HepG2 (cell line): ENCODE measurements at regions not wholly inside any gene's neighbourhood (a gene's known extent, or its start where the extent isn't known, plus 50 kb on each side); places are given as distances from the start of the nearest gene placed in this dataset.
A peak's percentile ranks its signal among the peaks of the same experiment; 100 is the strongest.
"Not testable (repeated sequence)": the region's sequence is repeated elsewhere in the genome, so short reads cannot be mapped to it uniquely, and the experiment has no call there.

ENCODE experiments used
- ATAC-seq: fragments of 200-7000 bp; cut with Tn5 transposase; 3 replicates; pipeline ENCODE4 v1.9.1; 2020; ENCODE audit warnings: mild to moderate bottlenecking, moderate library complexity
- BruUV-seq: library from RNA; stranded (reverse); fragments of 400-500 nt; replicated peaks from 2 replicates; lab custom pipeline; 2021; lab: Mats Ljungman, UMichigan
- CTCF ChIA-PET: fragments of 300-600 bp; formaldehyde crosslinking; extraction: SDS; loops from one replicate; lab custom pipeline; 2021; ENCODE audit warnings: low total read pairs, inconsistent platforms, low intra/inter-chr PET ratio; lab: Yijun Ruan, JAX
- POLR2A ChIA-PET: fragments of 350-600 bp; sonication (Branson Sonifier 250); formaldehyde crosslinking; loops from one replicate; lab custom pipeline; 2020; ENCODE audit warnings: antibody characterized with exemption, inconsistent platforms; lab: Yijun Ruan, JAX
- DNase-seq: peaks from one replicate; pipeline ENCODE4 v3.0.0-alpha.2; 2015; ENCODE audit warnings: low spot score
- FAIRE-seq: peaks from 3 replicates; lab custom pipeline; 2011; peaks lifted over from hg19 to GRCh38; lab: Jason Lieb, UNC
- H2AFZ ChIP-seq: one replicate; pipeline ENCODE4 v1.6.1; 2011; ENCODE audit warnings: low read length, inconsistent platforms
- H3K27ac ChIP-seq: fragments of 300-600 bp; 3 replicates; pipeline ENCODE4 v1.8.0; 2011; ENCODE audit warnings: mixed run types, mild to moderate bottlenecking, mixed read lengths, low read length, inconsistent platforms; ENCODE audit not compliant: insufficient read depth; ENCODE audit errors: extremely low read length
- H3K27me3 ChIP-seq, 2 experiments: fragments of 200-600 bp in 1 of 2; 2 replicates in 1 of 2; 3 replicates in 1 of 2; pipeline versions ENCODE4 v1.6.0 to v1.8.0; 2011; ENCODE audit warnings: low read length in 2 of 2, mild to moderate bottlenecking in 2 of 2, moderate library complexity in 2 of 2, inconsistent platforms in 1 of 2; ENCODE audit not compliant: insufficient read depth in 2 of 2, control insufficient read depth in 1 of 2
- H3K36me3 ChIP-seq, 2 experiments: fragments of 200-600 bp in 1 of 2; replicated peaks in 1 of 2; 2 replicates in 1 of 2; 3 replicates in 1 of 2; pipeline versions ENCODE4 v1.5.1 to v1.8.0; 2011; ENCODE audit warnings: low read length in 2 of 2, inconsistent platforms in 1 of 2; ENCODE audit not compliant: insufficient read depth in 2 of 2, control insufficient read depth in 1 of 2
- H3K4me1 ChIP-seq: 2 replicates; pipeline ENCODE4 v1.5.1; 2012; ENCODE audit warnings: low read length, inconsistent platforms; ENCODE audit not compliant: insufficient read depth
- H3K4me2 ChIP-seq: 2 replicates; pipeline ENCODE4 v1.6.0; 2011; ENCODE audit warnings: low read depth, low read length, inconsistent platforms
- H3K4me3 ChIP-seq, 3 experiments: fragments of 200-600 bp in 1 of 3; sonication (generic), shearing (Covaris generic) in 1 of 3; replicated peaks in 1 of 3; 2 replicates each; pipeline ENCODE4 v1.5.1; 2011 to 2016; ENCODE audit warnings: low read length in 3 of 3, inconsistent platforms in 2 of 3, low read depth in 2 of 3, mild to moderate bottlenecking in 2 of 3, control low read depth in 1 of 3, mixed read lengths in 1 of 3; ENCODE audit not compliant: insufficient read depth in 1 of 3
- H3K79me2 ChIP-seq: one replicate; pipeline ENCODE4 v1.6.1; 2011; ENCODE audit warnings: low read length, inconsistent platforms; ENCODE audit not compliant: insufficient read depth
- H3K9ac ChIP-seq: 2 replicates; pipeline ENCODE4 v1.6.0; 2011; ENCODE audit warnings: mild to moderate bottlenecking, low read depth, low read length, inconsistent platforms; ENCODE audit not compliant: insufficient read depth
- H3K9me3 ChIP-seq: 2 replicates; pipeline ENCODE4 v1.5.1; 2012; ENCODE audit warnings: mild to moderate bottlenecking, low read length
- H4K20me1 ChIP-seq: 2 replicates; pipeline ENCODE4 v1.6.0; 2011; ENCODE audit warnings: inconsistent platforms, mild to moderate bottlenecking, low read length, moderate library complexity; ENCODE audit not compliant: insufficient read depth
- ZNF10 ChIP-seq: sonication (generic); formaldehyde crosslinking; IDR thresholded peaks from 2 replicates; pipeline ENCODE4 v1.4.0; 2020; ENCODE audit warnings: mild to moderate bottlenecking, low read depth, missing genetic modification reagents, borderline replicate concordance
- WGBS: methylation state at CpG from one replicate; pipeline ENCODE4 v1.1.6; 2017; ENCODE audit warnings: low lambda C conversion rate; 5-methylcytosine and 5-hydroxymethylcytosine counted together
- in situ Hi-C: cut with HindIII; loops from 2 replicates; pipeline ENCODE4 v1.10.0; 2017; ENCODE audit warnings: low pct_unique_long_range_greater_than_20kb; ENCODE audit not compliant: extremely low pct_ligation_motif_present
- intact Hi-C: fragments of 100-400 bp; cut with micrococcal nuclease; formaldehyde crosslinking; loops from one replicate; pipeline ENCODE4 v1.10.0; 2022; ENCODE audit not compliant: unreplicated experiment
- TF ChIP-seq, protein P1 (sequence below): sonication (generic); formaldehyde crosslinking; IDR thresholded peaks from 2 replicates; pipeline ENCODE4 v1.4.0; 2020; ENCODE audit warnings: missing genetic modification reagents, borderline replicate concordance

DNA sequence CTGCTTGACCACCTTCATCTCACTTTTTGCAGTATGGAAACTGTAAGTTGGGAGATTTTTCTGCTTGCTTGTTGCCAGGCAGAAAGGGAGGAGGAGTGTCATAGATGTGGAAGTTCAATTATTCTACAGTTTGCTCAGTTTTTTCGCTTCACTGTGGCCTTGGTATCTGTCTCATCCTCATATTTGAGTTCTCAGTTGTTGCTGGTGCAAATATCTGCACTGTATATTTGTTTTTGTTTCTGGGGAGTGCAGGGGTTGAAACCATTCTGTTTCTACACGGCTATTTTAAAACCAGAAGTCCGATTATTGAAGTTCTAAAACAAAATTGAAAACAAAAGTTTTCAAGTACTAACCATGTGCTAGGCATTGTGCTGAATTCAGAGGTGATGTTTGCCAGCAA is 153.4 kb downstream of the JRKL start:
- CTCF ChIA-PET = no interaction called here
- POLR2A ChIA-PET = no interaction called here
- no peaks in the 10 kb centered on the region for H3K9me3 ChIP-seq
- H3K4me1 ChIP-seq = no peaks in the 10 kb centered on the region
- WGBS = 5% methylated on average over 3 of the region's 3 CpGs
- H3K27me3 ChIP-seq = no peaks in the 10 kb centered on the region; a peak in 1 of 5 replicates
- H3K36me3 ChIP-seq = no peaks in the 10 kb centered on the region
- no peak for TF ChIP-seq ZNF10 (CRISPR knock-in tag)
- TF ChIP-seq, all 625 proteins: peak for 0
- no peak overlapping the region for H2AFZ ChIP-seq
- no peaks in the 10 kb centered on the region for H3K79me2 ChIP-seq
- H3K4me2 ChIP-seq = no peak overlapping the region
- no peaks in the 10 kb centered on the region for H4K20me1 ChIP-seq
- no peak overlapping the region for H3K27ac ChIP-seq
- intact Hi-C loops (no loop called here), in situ Hi-C loops (no loop called here)
- BruUV-seq = no TSS peak
- no peak for DNase-seq
- no peak for FAIRE-seq
- H3K4me3 ChIP-seq = no peak overlapping the region
- no peak for ATAC-seq
- no peak overlapping the region for H3K9ac ChIP-seq

DNA sequence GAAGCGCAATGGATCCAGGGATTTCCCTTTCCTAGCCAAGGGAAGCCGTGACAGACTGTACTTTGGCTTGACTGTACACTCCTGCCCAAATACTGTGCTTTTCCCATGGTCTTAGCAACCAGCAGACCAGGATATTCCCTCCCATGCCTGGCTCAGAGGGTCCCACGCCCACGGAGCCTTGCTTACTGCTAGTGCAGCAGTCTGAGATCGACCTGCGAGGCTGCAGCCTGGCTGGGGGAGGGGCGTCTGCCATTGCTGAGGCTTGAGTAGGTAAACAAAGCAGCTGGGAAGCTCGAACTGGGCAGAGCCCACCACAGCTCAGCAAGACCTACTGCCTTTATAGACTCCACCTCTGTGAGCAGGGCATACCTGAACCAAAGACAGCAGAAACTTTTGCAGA is 155.4 kb downstream of the JRKL start:
- H2AFZ ChIP-seq, DNase-seq, CTCF ChIA-PET, H3K27ac ChIP-seq, H3K79me2 ChIP-seq, intact Hi-C loops, BruUV-seq, H3K9ac ChIP-seq, H3K4me1 ChIP-seq, POLR2A ChIA-PET, H3K9me3 ChIP-seq, H3K27me3 ChIP-seq, ATAC-seq, H4K20me1 ChIP-seq, in situ Hi-C loops, H3K36me3 ChIP-seq, FAIRE-seq: not testable (repeated sequence)
- WGBS = 18% methylated on average over 3 of the region's 8 CpGs
- TF ChIP-seq, protein P1, sequence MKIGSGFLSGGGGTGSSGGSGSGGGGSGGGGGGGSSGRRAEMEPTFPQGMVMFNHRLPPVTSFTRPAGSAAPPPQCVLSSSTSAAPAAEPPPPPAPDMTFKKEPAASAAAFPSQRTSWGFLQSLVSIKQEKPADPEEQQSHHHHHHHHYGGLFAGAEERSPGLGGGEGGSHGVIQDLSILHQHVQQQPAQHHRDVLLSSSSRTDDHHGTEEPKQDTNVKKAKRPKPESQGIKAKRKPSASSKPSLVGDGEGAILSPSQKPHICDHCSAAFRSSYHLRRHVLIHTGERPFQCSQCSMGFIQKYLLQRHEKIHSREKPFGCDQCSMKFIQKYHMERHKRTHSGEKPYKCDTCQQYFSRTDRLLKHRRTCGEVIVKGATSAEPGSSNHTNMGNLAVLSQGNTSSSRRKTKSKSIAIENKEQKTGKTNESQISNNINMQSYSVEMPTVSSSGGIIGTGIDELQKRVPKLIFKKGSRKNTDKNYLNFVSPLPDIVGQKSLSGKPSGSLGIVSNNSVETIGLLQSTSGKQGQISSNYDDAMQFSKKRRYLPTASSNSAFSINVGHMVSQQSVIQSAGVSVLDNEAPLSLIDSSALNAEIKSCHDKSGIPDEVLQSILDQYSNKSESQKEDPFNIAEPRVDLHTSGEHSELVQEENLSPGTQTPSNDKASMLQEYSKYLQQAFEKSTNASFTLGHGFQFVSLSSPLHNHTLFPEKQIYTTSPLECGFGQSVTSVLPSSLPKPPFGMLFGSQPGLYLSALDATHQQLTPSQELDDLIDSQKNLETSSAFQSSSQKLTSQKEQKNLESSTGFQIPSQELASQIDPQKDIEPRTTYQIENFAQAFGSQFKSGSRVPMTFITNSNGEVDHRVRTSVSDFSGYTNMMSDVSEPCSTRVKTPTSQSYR (CRISPR knock-in tag) = 0 out of 2 replicates have a peak, but pooled peaks have one; percentile 23
- 0 out of 2 replicates have a peak overlapping the region, but pooled peaks have one; percentile 37 for H3K4me2 ChIP-seq
- H3K4me3 ChIP-seq = peak overlapping the region in 1 of 3 experiments; percentile 20; a peak in 3 of 6 replicates
